ENCODE measurements at regions not wholly inside any gene's neighbourhood (a gene's known extent, or its start where the extent isn't known, plus 50 kb on each side); places are given as distances from the start of the nearest gene placed in this dataset.
"Not testable (repeated sequence)": the region's sequence is repeated elsewhere in the genome, so short reads cannot be mapped to it uniquely, and the experiment has no call there.

- DNase-seq (ENCODE audit: extremely low read depth in 1 of 11, low read depth in 9 of 11, low spot score in 4 of 11), result not testable (repeated sequence)
These were observed 120.4 kb downstream of the TMEM121 start for GRCh38 chr14:105646711-105647281.

- DNase-seq (ENCODE audit: extremely low read depth in 1 of 11, low read depth in 9 of 11, low spot score in 4 of 11), result not testable (repeated sequence)
These were observed 121.0 kb downstream of the TMEM121 start for GRCh38 chr14:105647426-105647783.

- no peak for DNase-seq (ENCODE audit: extremely low read depth in 1 of 11, low read depth in 9 of 11, low spot score in 4 of 11)
These were observed 121.6 kb downstream of the TMEM121 start for GRCh38 chr14:105647784-105648608.

- DNase-seq (ENCODE audit: extremely low read depth in 1 of 11, low read depth in 9 of 11, low spot score in 4 of 11), result not testable (repeated sequence)
These were observed 122.5 kb downstream of the TMEM121 start for GRCh38 chr14:105648609-105649535.

- not testable (repeated sequence) for DNase-seq (ENCODE audit: extremely low read depth in 1 of 11, low read depth in 9 of 11, low spot score in 4 of 11)
These were observed 125.9 kb downstream of the TMEM121 start for GRCh38 chr14:105652317-105652716.

GRCh38 chr14:105653921-105654320 lies 127.5 kb downstream of the TMEM121 start:
- not testable (repeated sequence) for DNase-seq (ENCODE audit: extremely low read depth in 1 of 11, low read depth in 9 of 11, low spot score in 4 of 11)

- DNase-seq (ENCODE audit: extremely low read depth in 1 of 11, low read depth in 9 of 11, low spot score in 4 of 11), result not testable (repeated sequence)
These were observed 132.9 kb downstream of the TMEM121 start for GRCh38 chr14:105659255-105659654.

- no peak for DNase-seq (ENCODE audit: extremely low read depth in 1 of 11, low read depth in 9 of 11, low spot score in 4 of 11)
These were observed 133.6 kb downstream of the TMEM121 start for GRCh38 chr14:105659935-105660527.

GRCh38 chr14:105660816-105661531 lies 134.6 kb downstream of the TMEM121 start:
- DNase-seq (ENCODE audit: extremely low read depth in 1 of 11, low read depth in 9 of 11, low spot score in 4 of 11), result no peak

GRCh38 chr14:105662043-105662442 lies 135.7 kb downstream of the TMEM121 start:
- not testable (repeated sequence) for DNase-seq (ENCODE audit: extremely low read depth in 1 of 11, low read depth in 9 of 11, low spot score in 4 of 11)

- not testable (repeated sequence) for DNase-seq (ENCODE audit: extremely low read depth in 1 of 11, low read depth in 9 of 11, low spot score in 4 of 11)
These were observed 136.2 kb downstream of the TMEM121 start for GRCh38 chr14:105662592-105662991.

- not testable (repeated sequence) for DNase-seq (ENCODE audit: extremely low read depth in 1 of 11, low read depth in 9 of 11, low spot score in 4 of 11)
These were observed 136.9 kb downstream of the TMEM121 start for GRCh38 chr14:105663323-105663722.

- DNase-seq (ENCODE audit: extremely low read depth in 1 of 11, low read depth in 9 of 11, low spot score in 4 of 11), result not testable (repeated sequence)
These were observed 137.6 kb downstream of the TMEM121 start for GRCh38 chr14:105663818-105664596.

GRCh38 chr14:105664691-105665090 lies 138.3 kb downstream of the TMEM121 start:
- no peak for DNase-seq (ENCODE audit: extremely low read depth in 1 of 11, low read depth in 9 of 11, low spot score in 4 of 11)

- no peak for DNase-seq (ENCODE audit: extremely low read depth in 1 of 11, low read depth in 9 of 11, low spot score in 4 of 11)
These were observed 139.0 kb downstream of the TMEM121 start for GRCh38 chr14:105665247-105665950.

GRCh38 chr14:105665951-105666277 lies 139.5 kb downstream of the TMEM121 start:
- DNase-seq (ENCODE audit: extremely low read depth in 1 of 11, low read depth in 9 of 11, low spot score in 4 of 11), result no peak

GRCh38 chr14:105666420-105666819 lies 140.0 kb downstream of the TMEM121 start:
- DNase-seq (ENCODE audit: extremely low read depth in 1 of 11, low read depth in 9 of 11, low spot score in 4 of 11), result no peak

Data from renal cortex interstitium (tissue), 11 donors.